HEK293 (cell line): ENCODE measurements at regions not wholly inside any gene's neighbourhood (a gene's known extent, or its start where the extent isn't known, plus 50 kb on each side); places are given as distances from the start of the nearest gene placed in this dataset.

Experiments
- CTCF ChIA-PET: fragments of 350-600 bp; formaldehyde crosslinking; extraction: SDS; loops from one replicate; lab custom pipeline; 2021; ENCODE audit warnings: antibody characterized with exemption; lab: Yijun Ruan, JAX
- POLR2A ChIA-PET: fragments of 300-600 bp; formaldehyde crosslinking; extraction: SDS; loops from one replicate; lab custom pipeline; 2020; ENCODE audit warnings: antibody characterized with exemption, inconsistent platforms; lab: Yijun Ruan, JAX
- H3K27ac ChIP-seq: fragments of 200-500 bp; sonication (Bioruptor generic); 2 replicates; pipeline ENCODE4 v1.5.1; 2014; ENCODE audit warnings: low read depth, low read length, control low read depth, inconsistent platforms; ENCODE audit errors: extremely low read depth
- H3K36me3 ChIP-seq, 2 experiments: fragments of 200-500 bp in 1 of 2; sonication (Bioruptor generic) in 1 of 2; 1 replicate in 1 of 2; 2 replicates in 1 of 2; pipeline ENCODE4 v1.5.1; 2014 to 2017; ENCODE audit warnings: inconsistent platforms in 2 of 2, low read length in 2 of 2; ENCODE audit not compliant: control insufficient read depth in 2 of 2, insufficient read depth in 1 of 2
- H3K4me1 ChIP-seq: fragments of 200-500 bp; sonication (Bioruptor generic); 2 replicates; pipeline ENCODE4 v1.5.1; 2014; ENCODE audit warnings: mild to moderate bottlenecking, low read length, inconsistent platforms; ENCODE audit not compliant: control insufficient read depth, insufficient read depth
- H3K4me3 ChIP-seq: 2 replicates; pipeline ENCODE4 v1.5.1; 2011; ENCODE audit warnings: low read depth, mild to moderate bottlenecking, control low read depth, low read length, moderate library complexity
- H3K9me3 ChIP-seq: fragments of 200-500 bp; sonication (Bioruptor generic); 2 replicates; pipeline ENCODE4 v1.5.1; 2014; ENCODE audit warnings: low read depth, low read length, inconsistent platforms; ENCODE audit not compliant: control insufficient read depth, insufficient read depth
- BCL11B ChIP-seq: fragments of 450-650 bp; formaldehyde crosslinking; IDR thresholded peaks from 2 replicates; pipeline ENCODE4 v1.5.1; 2016; ENCODE audit warnings: low read depth, missing biosample characterization, missing genetic modification characterization
- FEZF1 ChIP-seq: fragments of 450-650 bp; formaldehyde crosslinking; IDR thresholded peaks from 2 replicates; pipeline ENCODE4 v1.5.1; 2016; ENCODE audit warnings: missing biosample characterization, missing genetic modification characterization
- GFI1B ChIP-seq: fragments of 450-650 bp; formaldehyde crosslinking; IDR thresholded peaks from 2 replicates; pipeline ENCODE4 v1.5.1; 2016; ENCODE audit warnings: missing biosample characterization, missing genetic modification characterization
- OVOL3 ChIP-seq: fragments of 450-650 bp; formaldehyde crosslinking; IDR thresholded peaks from 2 replicates; pipeline ENCODE4 v1.5.1; 2016; ENCODE audit warnings: missing biosample characterization, missing genetic modification characterization
- PBX3 ChIP-seq: sonication (generic); formaldehyde crosslinking; IDR thresholded peaks from 2 replicates; pipeline ENCODE4 v1.8.1; 2022; ENCODE audit warnings: mild to moderate bottlenecking, moderate library complexity, missing genetic modification reagents
- PRDM6 ChIP-seq: fragments of 450-650 bp; formaldehyde crosslinking; IDR thresholded peaks from 2 replicates; pipeline ENCODE4 v1.5.1; 2017; ENCODE audit warnings: missing biosample characterization, missing genetic modification characterization
- REST ChIP-seq: fragments of 450-650 bp; formaldehyde crosslinking; IDR thresholded peaks from 2 replicates; pipeline ENCODE4 v1.5.1; 2016; ENCODE audit warnings: missing biosample characterization, missing genetic modification characterization
- SCRT1 ChIP-seq: fragments of 450-650 bp; formaldehyde crosslinking; IDR thresholded peaks from 2 replicates; pipeline ENCODE4 v1.5.1; 2016; ENCODE audit warnings: missing biosample characterization, missing genetic modification characterization, borderline replicate concordance
- SP3 ChIP-seq: fragments of 450-650 bp; formaldehyde crosslinking; IDR thresholded peaks from 2 replicates; pipeline ENCODE4 v1.5.1; 2016; ENCODE audit warnings: missing biosample characterization, missing genetic modification characterization
- ZBTB17 ChIP-seq: fragments of 450-650 bp; formaldehyde crosslinking; IDR thresholded peaks from 2 replicates; pipeline ENCODE4 v1.5.1; 2016; ENCODE audit warnings: missing biosample characterization, missing genetic modification characterization
- ZNF2 ChIP-seq: fragments of 450-650 bp; formaldehyde crosslinking; IDR thresholded peaks from 2 replicates; pipeline ENCODE4 v1.5.1; 2016; ENCODE audit warnings: missing biosample characterization, missing genetic modification characterization
- ZNF23 ChIP-seq: fragments of 450-650 bp; formaldehyde crosslinking; IDR thresholded peaks from 2 replicates; pipeline ENCODE4 v1.5.1; 2016; ENCODE audit warnings: missing biosample characterization, missing genetic modification characterization, borderline replicate concordance
- ZNF449 ChIP-seq: fragments of 450-650 bp; formaldehyde crosslinking; IDR thresholded peaks from 2 replicates; pipeline ENCODE4 v1.5.1; 2017; ENCODE audit warnings: missing biosample characterization, mild to moderate bottlenecking, missing genetic modification characterization, moderate library complexity
- ZNF548 ChIP-seq: fragments of 450-650 bp; formaldehyde crosslinking; IDR thresholded peaks from 2 replicates; pipeline ENCODE4 v1.5.1; 2016; ENCODE audit warnings: missing biosample characterization, missing genetic modification characterization
- ZNF558 ChIP-seq: fragments of 450-650 bp; formaldehyde crosslinking; IDR thresholded peaks from 2 replicates; pipeline ENCODE4 v1.5.1; 2016; ENCODE audit warnings: missing biosample characterization, missing genetic modification characterization
- ZNF600 ChIP-seq: fragments of 450-650 bp; formaldehyde crosslinking; IDR thresholded peaks from 2 replicates; pipeline ENCODE4 v1.5.1; 2016; ENCODE audit warnings: missing biosample characterization, missing genetic modification characterization
- ZNF670 ChIP-seq: fragments of 450-650 bp; formaldehyde crosslinking; IDR thresholded peaks from 2 replicates; pipeline ENCODE4 v1.5.1; 2016; ENCODE audit warnings: missing biosample characterization, missing genetic modification characterization, low read depth
- ZNF704 ChIP-seq: fragments of 450-650 bp; formaldehyde crosslinking; IDR thresholded peaks from 2 replicates; pipeline ENCODE4 v1.5.1; 2016; ENCODE audit warnings: missing biosample characterization, missing genetic modification characterization
- ZNF791 ChIP-seq: fragments of 450-650 bp; formaldehyde crosslinking; IDR thresholded peaks from 2 replicates; pipeline ENCODE4 v1.5.1; 2016; ENCODE audit warnings: missing biosample characterization, missing genetic modification characterization
- ZNF837 ChIP-seq: fragments of 450-650 bp; formaldehyde crosslinking; IDR thresholded peaks from 2 replicates; pipeline ENCODE4 v1.5.1; 2016; ENCODE audit warnings: missing biosample characterization, missing genetic modification characterization

GRCh38 chr16:25426829-25427228 is 169.2 kb upstream of the ZKSCAN2 start:
- Histone ChIP-seq H3K9me3 (no peaks in the 10 kb centered on the region), H3K27ac (no peak overlapping the region), H3K4me1 (no peaks in the 10 kb centered on the region), H3K4me3 (no peak overlapping the region), H3K36me3 (no peaks in the 10 kb centered on the region)
- ChIA-PET CTCF (interaction anchor here (0.7 kb wide), 1 partner anchor 258 kb away, joined by 4 read pairs; no protein-coding TSS in a partner anchor), POLR2A (no interaction called here)
- no peak for TF ChIP-seq OVOL3 (tag by site-specific recombination)
- no peak for TF ChIP-seq ZNF558 (tag by site-specific recombination)
- TF ChIP-seq FEZF1 (tag by site-specific recombination): no peak
- no peak for TF ChIP-seq REST (tag by site-specific recombination)
- no peak for TF ChIP-seq ZNF600 (tag by site-specific recombination)
- TF ChIP-seq PBX3: no peak
- no peak for TF ChIP-seq SCRT1
- TF ChIP-seq SP3: no peak
- no peak for TF ChIP-seq ZNF548 (tag by site-specific recombination)
- no peak for TF ChIP-seq ZNF2 (tag by site-specific recombination)
- no peak for TF ChIP-seq ZNF449 (tag by site-specific recombination)
- TF ChIP-seq BCL11B: no peak
- no peak for TF ChIP-seq ZBTB17
- no peak for TF ChIP-seq GFI1B (tag by site-specific recombination)
- TF ChIP-seq PRDM6: no peak
- TF ChIP-seq ZNF791: no peak
- no peak for TF ChIP-seq ZNF670
- TF ChIP-seq ZNF23 (tag by site-specific recombination): no peak
- no peak for TF ChIP-seq ZNF704 (tag by site-specific recombination)

GRCh38 chr16:25419681-25420080 is 162.0 kb upstream of the ZKSCAN2 start:
- no peak overlapping the region for H3K27ac ChIP-seq
- H3K4me3 ChIP-seq: no peak overlapping the region
- ChIA-PET CTCF (no interaction called here), POLR2A (no interaction called here)
- no peaks in the 10 kb centered on the region for H3K36me3 ChIP-seq
- no peak for TF ChIP-seq ZNF837 (tag by site-specific recombination)
- H3K4me1 ChIP-seq: no peaks in the 10 kb centered on the region
- no peaks in the 10 kb centered on the region for H3K9me3 ChIP-seq
